ENCODE measurements at regions not wholly inside any gene's neighbourhood (a gene's known extent, or its start where the extent isn't known, plus 50 kb on each side); places are given as distances from the start of the nearest gene placed in this dataset.

GRCh38 chr13:76707360-76707759 is 178.8 kb downstream of the KCTD12 start:
- no peak for TF ChIP-seq EZH2 (IDR thresholded peaks at IDR 0.05; ENCODE audit: low read length)
- TF ChIP-seq, protein P1, sequence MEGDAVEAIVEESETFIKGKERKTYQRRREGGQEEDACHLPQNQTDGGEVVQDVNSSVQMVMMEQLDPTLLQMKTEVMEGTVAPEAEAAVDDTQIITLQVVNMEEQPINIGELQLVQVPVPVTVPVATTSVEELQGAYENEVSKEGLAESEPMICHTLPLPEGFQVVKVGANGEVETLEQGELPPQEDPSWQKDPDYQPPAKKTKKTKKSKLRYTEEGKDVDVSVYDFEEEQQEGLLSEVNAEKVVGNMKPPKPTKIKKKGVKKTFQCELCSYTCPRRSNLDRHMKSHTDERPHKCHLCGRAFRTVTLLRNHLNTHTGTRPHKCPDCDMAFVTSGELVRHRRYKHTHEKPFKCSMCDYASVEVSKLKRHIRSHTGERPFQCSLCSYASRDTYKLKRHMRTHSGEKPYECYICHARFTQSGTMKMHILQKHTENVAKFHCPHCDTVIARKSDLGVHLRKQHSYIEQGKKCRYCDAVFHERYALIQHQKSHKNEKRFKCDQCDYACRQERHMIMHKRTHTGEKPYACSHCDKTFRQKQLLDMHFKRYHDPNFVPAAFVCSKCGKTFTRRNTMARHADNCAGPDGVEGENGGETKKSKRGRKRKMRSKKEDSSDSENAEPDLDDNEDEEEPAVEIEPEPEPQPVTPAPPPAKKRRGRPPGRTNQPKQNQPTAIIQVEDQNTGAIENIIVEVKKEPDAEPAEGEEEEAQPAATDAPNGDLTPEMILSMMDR (optimal IDR thresholded peaks at IDR 0.05 in 1 of 3, IDR thresholded peaks at IDR 0.05 in 1 of 3, conservative IDR thresholded peaks at IDR 0.05 in 1 of 3; ENCODE audit: extremely low read depth in 1 of 3, insufficient read depth in 2 of 3, low read length in 3 of 3): no peak
- no peaks in the 10 kb centered on the region for H3K79me2 ChIP-seq (ENCODE audit: control insufficient read depth, insufficient read depth, low read length)
- dilution Hi-C loops (cut with MboI; ENCODE audit: extremely low pct_ligation_motif_present, low sequenced_read_pairs): no loop called here
- H3K27me3 ChIP-seq (ENCODE audit: control insufficient read depth, extremely low read depth, insufficient read depth, low read length): no peaks in the 10 kb centered on the region
- H3K27ac ChIP-seq (ENCODE audit: control insufficient read depth, insufficient read depth, low read length): no peak overlapping the region
- DNase-seq (ENCODE audit: low read depth, low spot score) (no peak), FAIRE-seq (no peak)
- H2AFZ ChIP-seq (ENCODE audit: control insufficient read depth, low read length): no peak overlapping the region
- H3K4me3 ChIP-seq (ENCODE audit: control insufficient read depth in 2 of 3, extremely low read depth in 1 of 3, insufficient read depth in 2 of 3, low read depth in 1 of 3, low read length in 3 of 3): no peak overlapping the region
- H3K9me1 ChIP-seq (ENCODE audit: control insufficient read depth, extremely low read depth, insufficient read depth, low read length): no peaks in the 10 kb centered on the region
- no peaks in the 10 kb centered on the region for H3K36me3 ChIP-seq (ENCODE audit: control insufficient read depth in 2 of 2, extremely low read depth in 1 of 2, insufficient read depth in 2 of 2, low read length in 2 of 2)
- peaks cover 3% of the 10 kb centered on the region for H3K4me1 ChIP-seq (ENCODE audit: control insufficient read depth, extremely low read depth, insufficient read depth, low read length)
- no peak overlapping the region for H3K4me2 ChIP-seq (ENCODE audit: control insufficient read depth, extremely low read depth, insufficient read depth, low read depth, low read length)
- H3K9ac ChIP-seq (ENCODE audit: control insufficient read depth, extremely low read depth, insufficient read depth, low read length): no peak overlapping the region
- no peaks in the 10 kb centered on the region for H4K20me1 ChIP-seq (ENCODE audit: control insufficient read depth, extremely low read depth, insufficient read depth, low read length)
- no peaks in the 10 kb centered on the region for H3K9me3 ChIP-seq (ENCODE audit: control insufficient read depth, low read depth, low read length)

DNA sequence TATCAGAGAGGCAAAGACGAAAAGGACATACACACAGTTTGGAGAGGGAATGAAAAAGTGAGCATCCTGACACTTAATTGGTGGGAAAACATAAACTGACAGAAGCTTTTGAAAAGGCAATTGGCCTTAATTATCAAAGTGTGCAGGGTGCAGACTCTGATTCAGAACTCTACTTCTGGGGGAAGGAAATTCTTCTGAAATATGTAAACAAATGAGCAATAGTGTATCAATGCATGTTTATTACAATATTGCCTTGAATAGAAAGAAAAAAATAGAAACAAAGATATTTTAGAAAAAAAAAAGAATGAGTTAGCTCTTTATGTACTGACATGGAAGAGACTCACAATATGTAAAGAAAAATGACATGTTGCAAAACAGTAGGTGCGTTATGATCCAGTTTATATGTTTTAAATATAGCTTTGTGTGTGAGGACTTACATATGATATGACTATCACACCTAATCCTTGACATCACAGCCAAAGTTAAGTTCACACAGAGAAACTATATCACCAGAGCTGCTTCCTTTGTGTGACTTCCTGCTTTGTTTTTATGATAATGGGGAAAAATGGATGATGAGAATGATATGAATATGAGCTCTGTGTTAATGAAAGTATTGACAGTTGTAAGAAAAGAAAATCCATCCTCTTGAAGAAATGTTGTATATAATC is 182.4 kb downstream of the KCTD12 start:
- Histone ChIP-seq H3K9ac (ENCODE audit: control insufficient read depth, extremely low read depth, insufficient read depth, low read length) (no peak overlapping the region), H3K79me2 (ENCODE audit: control insufficient read depth, insufficient read depth, low read length) (no peaks in the 10 kb centered on the region), H3K27me3 (ENCODE audit: control insufficient read depth, extremely low read depth, insufficient read depth, low read length) (no peaks in the 10 kb centered on the region), H3K9me1 (ENCODE audit: control insufficient read depth, extremely low read depth, insufficient read depth, low read length) (no peaks in the 10 kb centered on the region), H2AFZ (ENCODE audit: control insufficient read depth, low read length) (no peak overlapping the region), H3K27ac (ENCODE audit: control insufficient read depth, insufficient read depth, low read length) (no peak overlapping the region), H3K4me1 (ENCODE audit: control insufficient read depth, extremely low read depth, insufficient read depth, low read length) (no peaks in the 10 kb centered on the region), H3K4me2 (ENCODE audit: control insufficient read depth, extremely low read depth, insufficient read depth, low read depth, low read length) (no peak overlapping the region), H4K20me1 (ENCODE audit: control insufficient read depth, extremely low read depth, insufficient read depth, low read length) (no peaks in the 10 kb centered on the region), H3K9me3 (ENCODE audit: control insufficient read depth, low read depth, low read length) (no peaks in the 10 kb centered on the region), H3K36me3 (ENCODE audit: control insufficient read depth in 2 of 2, extremely low read depth in 1 of 2, insufficient read depth in 2 of 2, low read length in 2 of 2) (no peaks in the 10 kb centered on the region), H3K4me3 (ENCODE audit: control insufficient read depth in 2 of 3, extremely low read depth in 1 of 3, insufficient read depth in 2 of 3, low read depth in 1 of 3, low read length in 3 of 3) (no peak overlapping the region)
- dilution Hi-C loops (cut with MboI; ENCODE audit: extremely low pct_ligation_motif_present, low sequenced_read_pairs): no loop called here
- FAIRE-seq: no peak
- no peak for DNase-seq (ENCODE audit: low read depth, low spot score)
- TF ChIP-seq, protein P1 (optimal IDR thresholded peaks at IDR 0.05 in 1 of 3, IDR thresholded peaks at IDR 0.05 in 1 of 3, conservative IDR thresholded peaks at IDR 0.05 in 1 of 3; ENCODE audit: extremely low read depth in 1 of 3, insufficient read depth in 2 of 3, low read length in 3 of 3): no peak
- TF ChIP-seq EZH2 (IDR thresholded peaks at IDR 0.05; ENCODE audit: low read length): no peak
